ENCODE measurements at regions not wholly inside any gene's neighbourhood (a gene's known extent, or its start where the extent isn't known, plus 50 kb on each side); places are given as distances from the start of the nearest gene placed in this dataset.

DNA sequence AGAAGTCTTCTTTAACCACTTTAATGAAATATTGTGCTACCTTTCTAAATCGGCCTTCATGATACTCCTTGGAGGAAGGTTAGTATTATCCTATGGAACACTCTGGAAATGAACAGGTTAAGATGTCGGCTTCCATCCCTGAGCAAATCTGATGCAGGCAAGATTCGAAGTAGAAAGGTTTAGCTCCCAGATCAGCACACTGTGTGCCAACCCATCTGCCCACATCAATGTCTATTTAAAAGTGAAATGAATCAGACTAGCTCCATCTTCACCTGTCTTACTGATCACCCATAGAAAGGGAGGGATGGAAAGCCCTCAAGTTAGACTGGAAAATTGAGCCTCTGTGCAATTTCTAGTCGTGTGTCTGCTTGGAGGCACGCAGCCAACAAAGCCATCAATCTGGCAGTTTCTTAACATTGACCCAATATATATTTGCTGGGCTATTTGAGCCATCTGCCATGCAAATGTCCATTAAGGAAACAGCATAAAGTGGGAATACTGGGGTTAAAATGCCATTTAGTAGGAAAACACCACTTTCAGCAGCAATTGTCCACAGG lies 506.1 kb downstream of the RMST start:
- 52 to 59% methylated on average over 5 of the region's 5 CpGs for WGBS, 2 donors
- Histone ChIP-seq H3K4me1 (no peaks in the 10 kb centered on the region), H3K4me3 (no peak overlapping the region), H3K9me3 (no peaks in the 10 kb centered on the region), H3K27me3 (no peaks in the 10 kb centered on the region), H3K27ac (no peak overlapping the region), H3K36me3 (no peaks in the 10 kb centered on the region)
- TF ChIP-seq CTCF (IDR thresholded peaks at IDR 0.05): no peak
- no peak for TF ChIP-seq EP300 (IDR thresholded peaks at IDR 0.05)
- no peak for TF ChIP-seq POLR2A (IDR thresholded peaks at IDR 0.05)
- DNase-seq (ENCODE audit: low spot score in 2 of 2): no peak

GRCh38 chr12:97977870-97978405 lies 515.3 kb downstream of the RMST start:
- 75 to 77% methylated on average over 2 of the region's 2 CpGs for WGBS, 2 donors

DNA sequence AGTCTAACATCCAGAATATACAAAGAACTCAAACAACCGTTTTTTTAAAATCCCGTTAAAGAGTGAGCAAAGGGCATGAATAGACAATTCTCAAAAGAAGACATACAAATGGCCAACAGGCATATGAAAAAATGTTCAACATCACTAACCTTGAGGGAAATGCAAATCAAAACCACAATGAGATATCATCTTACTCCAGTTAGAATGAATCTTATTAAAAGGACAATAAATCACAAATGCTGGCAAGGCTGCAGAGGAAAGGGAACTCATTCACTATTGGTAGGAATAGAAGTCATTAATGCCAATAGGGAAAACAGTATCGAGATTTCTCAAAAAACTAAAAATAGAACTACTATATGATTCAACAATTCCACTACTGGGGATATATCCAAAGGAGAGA lies 520.1 kb downstream of the RMST start:
- H3K27me3 ChIP-seq: no peaks in the 10 kb centered on the region
- no peak overlapping the region for H3K4me3 ChIP-seq
- peaks cover 0 to 6% (median 0%) of the 10 kb centered on the region in 4 donors for H3K9me3 ChIP-seq
- H3K27ac ChIP-seq: no peak overlapping the region
- DNase-seq (ENCODE audit: low spot score in 2 of 2): no peak
- WGBS, 2 donors: 79 to 81% methylated on average over 3 of the region's 3 CpGs
- no peaks in the 10 kb centered on the region for H3K4me1 ChIP-seq
- TF ChIP-seq EP300 (IDR thresholded peaks at IDR 0.05) (no peak), CTCF (IDR thresholded peaks at IDR 0.05) (no peak), POLR2A (IDR thresholded peaks at IDR 0.05) (no peak)
- no peaks in the 10 kb centered on the region for H3K36me3 ChIP-seq

More at GRCh38 chr12:97977870-97978405, 515.3 kb downstream of the RMST start:
- TF ChIP-seq CTCF (IDR thresholded peaks at IDR 0.05) (no peak), EP300 (IDR thresholded peaks at IDR 0.05) (no peak), POLR2A (IDR thresholded peaks at IDR 0.05) (no peak)
- no peaks in the 10 kb centered on the region for H3K4me1 ChIP-seq
- DNase-seq (ENCODE audit: low spot score in 2 of 2): no peak
- H3K27me3 ChIP-seq: no peaks in the 10 kb centered on the region
- peaks cover 0 to 6% (median 0%) of the 10 kb centered on the region in 4 donors for H3K9me3 ChIP-seq
- H3K27ac ChIP-seq: no peak overlapping the region
- no peaks in the 10 kb centered on the region for H3K36me3 ChIP-seq
- no peak overlapping the region for H3K4me3 ChIP-seq

DNA sequence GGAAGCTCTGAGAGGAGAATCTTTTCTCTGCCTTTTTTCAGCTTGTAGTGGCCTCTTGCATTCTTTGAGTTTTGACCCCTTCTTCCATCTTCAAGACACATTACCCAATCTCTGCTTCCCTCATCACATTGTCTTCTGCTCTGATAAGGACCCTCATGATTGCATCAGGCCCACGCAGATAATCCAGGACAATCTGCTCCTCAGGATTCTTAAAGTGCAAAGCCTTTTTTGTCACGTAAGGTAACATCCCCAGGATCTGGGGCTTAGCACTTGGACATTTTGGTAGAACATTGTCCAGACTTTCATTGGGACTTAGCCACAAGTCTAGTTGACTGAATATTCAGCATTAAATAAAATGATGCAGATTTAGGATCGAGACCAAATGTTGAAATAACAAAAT lies 521.2 kb downstream of the RMST start:
- 87 to 91% methylated on average over 3 of the region's 3 CpGs for WGBS, 2 donors
- Histone ChIP-seq H3K36me3 (no peaks in the 10 kb centered on the region), H3K4me3 (no peak overlapping the region), H3K4me1 (no peaks in the 10 kb centered on the region), H3K27ac (no peak overlapping the region), H3K27me3 (no peaks in the 10 kb centered on the region), H3K9me3 (peaks cover 0 to 6% (median 0%) of the 10 kb centered on the region in 4 donors)
- DNase-seq (ENCODE audit: low spot score in 2 of 2): no peak
- TF ChIP-seq CTCF (IDR thresholded peaks at IDR 0.05) (no peak), POLR2A (IDR thresholded peaks at IDR 0.05) (no peak), EP300 (IDR thresholded peaks at IDR 0.05) (no peak)

DNA sequence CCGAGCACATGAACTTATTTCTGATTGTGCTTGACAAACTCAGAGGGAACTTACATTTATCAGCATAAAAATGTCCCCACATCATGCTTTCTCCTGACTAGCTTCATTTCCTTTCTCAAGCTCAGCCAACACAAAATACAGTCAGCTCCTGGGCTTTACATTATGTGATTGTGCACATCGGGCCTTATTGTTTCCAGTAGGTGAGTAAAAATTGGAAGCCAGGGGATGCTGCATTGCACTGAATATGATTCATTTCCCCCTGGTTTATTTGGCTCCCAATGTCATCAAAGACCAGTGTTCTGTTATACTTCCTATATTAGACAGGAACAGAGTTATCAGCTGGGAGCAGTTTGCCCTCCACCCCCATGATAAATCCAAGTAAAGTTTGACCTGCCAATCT lies 521.8 kb downstream of the RMST start:
- Histone ChIP-seq H3K36me3 (no peaks in the 10 kb centered on the region), H3K9me3 (peaks cover 0 to 6% (median 0%) of the 10 kb centered on the region in 4 donors), H3K27me3 (no peaks in the 10 kb centered on the region), H3K4me3 (no peak overlapping the region), H3K4me1 (no peaks in the 10 kb centered on the region), H3K27ac (no peak overlapping the region)
- DNase-seq (ENCODE audit: low spot score in 2 of 2): no peak
- no peak for TF ChIP-seq POLR2A (IDR thresholded peaks at IDR 0.05)
- no peak for TF ChIP-seq EP300 (IDR thresholded peaks at IDR 0.05)
- TF ChIP-seq CTCF (IDR thresholded peaks at IDR 0.05): no peak
- WGBS, 2 donors: 78 to 79% methylated on average over 2 of the region's 2 CpGs

Measured in tibial nerve (tissue), 4 donors.